H9 (cell line): ENCODE measurements at regions not wholly inside any gene's neighbourhood (a gene's known extent, or its start where the extent isn't known, plus 50 kb on each side); places are given as distances from the start of the nearest gene placed in this dataset.

Source experiments
- DNase-seq: peaks from one replicate; pipeline ENCODE4 v3.0.0-alpha.2; 2017
- H2AFZ ChIP-seq: one replicate; pipeline ENCODE4 v1.6.1; 2013; ENCODE audit warnings: mild to moderate bottlenecking, low read length, control low read depth, moderate library complexity
- H2AK5ac ChIP-seq: 2 replicates; pipeline ENCODE4 v1.6.1; 2013; ENCODE audit warnings: low read length, control low read depth, mixed read lengths; ENCODE audit not compliant: insufficient read length
- H2BK120ac ChIP-seq: one replicate; pipeline ENCODE4 v1.6.1; 2013; ENCODE audit warnings: low read depth, mild to moderate bottlenecking, low read length, control low read depth, inconsistent platforms; ENCODE audit not compliant: poor library complexity, severe bottlenecking
- H2BK12ac ChIP-seq: 2 replicates; pipeline ENCODE4 v1.6.1; 2013; ENCODE audit warnings: low read length, control low read depth, mixed read lengths, low read depth; ENCODE audit not compliant: insufficient read length
- H2BK15ac ChIP-seq: 2 replicates; pipeline ENCODE4 v1.6.1; 2013; ENCODE audit warnings: low read depth, low read length, control low read depth
- H2BK20ac ChIP-seq: one replicate; pipeline ENCODE4 v1.6.1; 2013; ENCODE audit warnings: low read depth, mild to moderate bottlenecking, low read length, control low read depth, inconsistent platforms; ENCODE audit not compliant: poor library complexity, severe bottlenecking
- H2BK5ac ChIP-seq: 2 replicates; pipeline ENCODE4 v1.6.1; 2013; ENCODE audit warnings: low read length, control low read depth, mixed read lengths; ENCODE audit not compliant: insufficient read length
- H3K14ac ChIP-seq: 2 replicates; pipeline ENCODE4 v1.6.1; 2013; ENCODE audit warnings: low read length, control low read depth; ENCODE audit not compliant: insufficient read depth
- H3K18ac ChIP-seq: 2 replicates; pipeline ENCODE4 v1.6.1; 2013; ENCODE audit warnings: low read depth, mild to moderate bottlenecking, mixed read lengths, low read length, control low read depth; ENCODE audit not compliant: insufficient read length
- H3K23ac ChIP-seq: 2 replicates; pipeline ENCODE4 v1.6.1; 2013; ENCODE audit warnings: low read length, control low read depth, mixed read lengths, low read depth; ENCODE audit not compliant: insufficient read length
- H3K23me2 ChIP-seq: 2 replicates; pipeline ENCODE4 v1.6.1; 2013; ENCODE audit warnings: low read depth, mild to moderate bottlenecking, mixed read lengths, low read length, control low read depth; ENCODE audit not compliant: insufficient read length, poor library complexity, severe bottlenecking
- H3K27ac ChIP-seq: 2 replicates; pipeline ENCODE4 v1.5.1; 2013; ENCODE audit warnings: low read length, control low read depth, mixed read lengths, low read depth; ENCODE audit not compliant: insufficient read length
- H3K27me3 ChIP-seq: 2 replicates; pipeline ENCODE4 v1.6.1; 2013; ENCODE audit warnings: low read length, control low read depth, inconsistent platforms; ENCODE audit not compliant: insufficient read depth
- H3K4ac ChIP-seq: 2 replicates; pipeline ENCODE4 v1.6.1; 2013; ENCODE audit warnings: low read depth, mild to moderate bottlenecking, control low read depth, inconsistent platforms, low read length, moderate library complexity
- H3K4me1 ChIP-seq: 2 replicates; pipeline ENCODE4 v1.6.1; 2013; ENCODE audit warnings: low read length, control low read depth, inconsistent platforms; ENCODE audit not compliant: insufficient read depth
- H3K4me2 ChIP-seq: 2 replicates; pipeline ENCODE4 v1.6.1; 2013; ENCODE audit warnings: low read length, control low read depth, mixed read lengths; ENCODE audit not compliant: insufficient read length, insufficient read depth
- H3K56ac ChIP-seq: 2 replicates; pipeline ENCODE4 v1.6.1; 2013; ENCODE audit warnings: low read depth, mild to moderate bottlenecking, mixed read lengths, low read length, control low read depth; ENCODE audit not compliant: insufficient read length
- H3K79me1 ChIP-seq: 2 replicates; pipeline ENCODE4 v1.6.1; 2013; ENCODE audit warnings: low read depth, mild to moderate bottlenecking, moderate library complexity, low read length, control low read depth, inconsistent platforms; ENCODE audit not compliant: insufficient read depth, poor library complexity, severe bottlenecking
- H3K79me2 ChIP-seq: 2 replicates; pipeline ENCODE4 v1.6.1; 2013; ENCODE audit warnings: low read length, control low read depth, inconsistent platforms; ENCODE audit not compliant: insufficient read depth
- H3K9ac ChIP-seq: 2 replicates; pipeline ENCODE4 v1.6.1; 2013; ENCODE audit warnings: low read length, control low read depth, mixed read lengths; ENCODE audit not compliant: insufficient read length; ENCODE audit errors: extremely low read depth
- H3K9me3 ChIP-seq: one replicate; pipeline ENCODE4 v1.6.1; 2013; ENCODE audit warnings: low read depth, low read length, inconsistent platforms; ENCODE audit not compliant: control insufficient read depth
- H3T11ph ChIP-seq: one replicate; pipeline ENCODE4 v1.6.1; 2013; ENCODE audit warnings: mild to moderate bottlenecking, low read length, control low read depth, inconsistent platforms
- H4K20me1 ChIP-seq: one replicate; pipeline ENCODE4 v1.6.1; 2013; ENCODE audit not compliant: control insufficient read depth, insufficient read length, insufficient read depth
- H4K5ac ChIP-seq: 2 replicates; pipeline ENCODE4 v1.6.1; 2013; ENCODE audit warnings: low read depth, mild to moderate bottlenecking, mixed read lengths, low read length, control low read depth; ENCODE audit not compliant: insufficient read length
- H4K8ac ChIP-seq: replicated peaks from 2 replicates; pipeline ENCODE4 v1.6.1; 2013; ENCODE audit warnings: low read length, control low read depth, mixed read lengths, low read depth; ENCODE audit not compliant: insufficient read length
- H4K91ac ChIP-seq: 2 replicates; pipeline ENCODE4 v1.6.1; 2013; ENCODE audit warnings: low read depth, mild to moderate bottlenecking, moderate library complexity, mixed read lengths, low read length, control low read depth; ENCODE audit not compliant: insufficient read length
- H3K27ac Mint-ChIP-seq, 3 experiments: 2 replicates in 2 of 3; 3 replicates in 1 of 3; pipeline ENCODE4 v1.8.0; 2020 to 2021; ENCODE audit warnings: mixed read lengths in 3 of 3, mild to moderate bottlenecking in 1 of 3, moderate library complexity in 1 of 3
- H3K27me3 Mint-ChIP-seq: 2 replicates; pipeline ENCODE4 v1.8.0; 2021; ENCODE audit warnings: low read depth, mild to moderate bottlenecking, moderate library complexity, mixed read lengths
- H3K36me3 Mint-ChIP-seq, 3 experiments: 2 replicates in 2 of 3; 3 replicates in 1 of 3; pipeline ENCODE4 v1.8.0; 2020 to 2021; ENCODE audit warnings: low read depth in 3 of 3, mixed read lengths in 3 of 3; ENCODE audit not compliant: insufficient read depth in 1 of 3
- H3K4me1 Mint-ChIP-seq, 2 experiments: 2 replicates each; pipeline ENCODE4 v1.8.0; 2020; ENCODE audit warnings: mixed read lengths in 2 of 2
- H3K4me3 Mint-ChIP-seq, 2 experiments: 2 replicates in 1 of 2; 3 replicates in 1 of 2; pipeline ENCODE4 v1.8.0; 2020 to 2021; ENCODE audit warnings: mild to moderate bottlenecking in 2 of 2, mixed read lengths in 2 of 2, moderate library complexity in 1 of 2
- H3K9me3 Mint-ChIP-seq, 2 experiments: 2 replicates in 1 of 2; 3 replicates in 1 of 2; pipeline ENCODE4 v1.8.0; 2020; ENCODE audit warnings: mild to moderate bottlenecking in 2 of 2, mixed read lengths in 2 of 2, moderate library complexity in 1 of 2
- TF ChIP-seq, protein P1 (sequence below): fragments of 200-600 bp; sonication (generic); conservative IDR thresholded peaks from 3 replicates; pipeline ENCODE4 v1.8.0; 2021; ENCODE audit warnings: antibody characterized with exemption, mild to moderate bottlenecking

DNA sequence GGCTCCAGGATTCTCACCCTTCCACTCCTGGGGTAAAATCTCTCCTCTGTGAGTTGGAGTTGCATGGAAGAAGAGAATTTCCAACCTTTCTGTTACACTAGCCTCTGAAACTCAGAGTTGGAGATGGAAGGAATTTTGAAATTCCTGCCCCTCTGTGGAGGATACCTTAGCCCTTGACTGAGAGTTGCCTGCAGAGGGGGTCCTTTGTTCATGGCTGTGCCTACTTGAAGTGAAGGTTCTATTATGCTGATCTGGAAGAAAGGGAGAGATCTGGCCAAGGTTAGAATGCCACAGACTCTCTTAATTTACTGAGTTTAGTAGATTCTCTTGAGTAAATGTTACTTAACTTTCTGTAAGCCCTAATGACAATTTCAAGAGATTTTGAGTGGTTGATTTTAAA lies 626.6 kb upstream of the GYPC start:
- Histone ChIP-seq H3K27ac (no peak overlapping the region), H3K79me1 (no peaks in the 10 kb centered on the region), H3K56ac (no peak overlapping the region), H3T11ph (no peak overlapping the region), H4K5ac (no peak overlapping the region), H2BK12ac (no peak overlapping the region), H2BK20ac (no peak overlapping the region), H3K23me2 (no peaks in the 10 kb centered on the region), H3K18ac (no peak overlapping the region), H3K9ac (no peak overlapping the region), H2BK120ac (no peak overlapping the region), H2AK5ac (no peak overlapping the region), H3K4ac (no peak overlapping the region), H2AFZ (no peak overlapping the region), H3K4me1 (no peaks in the 10 kb centered on the region; the same call in 1 of the 2 replicates), H2BK15ac (no peak overlapping the region), H4K8ac (no peak overlapping the region), H4K20me1 (no peaks in the 10 kb centered on the region), H3K9me3 (no peaks in the 10 kb centered on the region), H3K4me2 (no peak overlapping the region), H3K23ac (no peak overlapping the region), H3K14ac (no peak overlapping the region), H2BK5ac (no peak overlapping the region), H3K79me2 (no peaks in the 10 kb centered on the region), H4K91ac (no peak overlapping the region), H3K27me3 (no peaks in the 10 kb centered on the region)
- Mint-ChIP-seq H3K9me3 (peaks cover 8 to 9% of the 10 kb centered on the region in 2 experiments; a peak in 3 of 5 replicates), H3K4me1 (peaks cover 19 to 26% of the 10 kb centered on the region in 2 experiments), H3K27me3 (no peaks in the 10 kb centered on the region), H3K36me3 (peaks cover 0 to 13% (median 0%) of the 10 kb centered on the region in 3 experiments; a peak in 2 of 7 replicates), H3K4me3 (no peak overlapping the region), H3K27ac (peak overlapping the region in 2 of 3 experiments; percentile 22 to 82; a peak in 2 of 7 replicates)
- peak; percentile 57 for DNase-seq
- TF ChIP-seq, protein P1, sequence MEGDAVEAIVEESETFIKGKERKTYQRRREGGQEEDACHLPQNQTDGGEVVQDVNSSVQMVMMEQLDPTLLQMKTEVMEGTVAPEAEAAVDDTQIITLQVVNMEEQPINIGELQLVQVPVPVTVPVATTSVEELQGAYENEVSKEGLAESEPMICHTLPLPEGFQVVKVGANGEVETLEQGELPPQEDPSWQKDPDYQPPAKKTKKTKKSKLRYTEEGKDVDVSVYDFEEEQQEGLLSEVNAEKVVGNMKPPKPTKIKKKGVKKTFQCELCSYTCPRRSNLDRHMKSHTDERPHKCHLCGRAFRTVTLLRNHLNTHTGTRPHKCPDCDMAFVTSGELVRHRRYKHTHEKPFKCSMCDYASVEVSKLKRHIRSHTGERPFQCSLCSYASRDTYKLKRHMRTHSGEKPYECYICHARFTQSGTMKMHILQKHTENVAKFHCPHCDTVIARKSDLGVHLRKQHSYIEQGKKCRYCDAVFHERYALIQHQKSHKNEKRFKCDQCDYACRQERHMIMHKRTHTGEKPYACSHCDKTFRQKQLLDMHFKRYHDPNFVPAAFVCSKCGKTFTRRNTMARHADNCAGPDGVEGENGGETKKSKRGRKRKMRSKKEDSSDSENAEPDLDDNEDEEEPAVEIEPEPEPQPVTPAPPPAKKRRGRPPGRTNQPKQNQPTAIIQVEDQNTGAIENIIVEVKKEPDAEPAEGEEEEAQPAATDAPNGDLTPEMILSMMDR = peak; percentile 55; the same call in 2 of the 3 replicates
